Activated CD8-positive, alpha-beta memory T cell treated with anti-CD3 and anti-CD28 coated beads for 24 hours (primary cell): ENCODE measurements at regions not wholly inside any gene's neighbourhood (a gene's known extent, or its start where the extent isn't known, plus 50 kb on each side); places are given as distances from the start of the nearest gene placed in this dataset.
"Not testable (repeated sequence)": the region's sequence is repeated elsewhere in the genome, so short reads cannot be mapped to it uniquely, and the experiment has no call there.

ENCODE experiments used
- DNase-seq: peaks from one replicate; pipeline ENCODE4 v3.0.0-alpha.2; 2020

GRCh38 chr12:131214936-131215335, 261.2 kb downstream of the ADGRD1 start:
- not testable (repeated sequence) for DNase-seq

GRCh38 chr12:131216587-131216986, 262.9 kb downstream of the ADGRD1 start:
- not testable (repeated sequence) for DNase-seq

GRCh38 chr12:131217024-131217586, 263.4 kb downstream of the ADGRD1 start:
- DNase-seq, result no peak

- DNase-seq, result no peak
Measured at GRCh38 chr12:131218026-131218922, 264.6 kb downstream of the ADGRD1 start.

- no peak for DNase-seq
Measured at GRCh38 chr12:131218923-131219669, 265.4 kb downstream of the ADGRD1 start.

- DNase-seq, result no peak
Measured at GRCh38 chr12:131219670-131220330, 266.1 kb downstream of the ADGRD1 start.

- DNase-seq, result no peak
Measured at GRCh38 chr12:131220331-131220685, 266.6 kb downstream of the ADGRD1 start.

GRCh38 chr12:131221061-131221956, 267.6 kb downstream of the ADGRD1 start:
- DNase-seq, result no peak

- DNase-seq, result no peak
Measured at GRCh38 chr12:131221957-131222328, 268.2 kb downstream of the ADGRD1 start.

GRCh38 chr12:131222329-131223139, 268.8 kb downstream of the ADGRD1 start:
- DNase-seq, result no peak

GRCh38 chr12:131223171-131223761, 269.6 kb downstream of the ADGRD1 start:
- no peak for DNase-seq

- no peak for DNase-seq
Measured at GRCh38 chr12:131223791-131224225, 270.1 kb downstream of the ADGRD1 start.

- not testable (repeated sequence) for DNase-seq
Measured at GRCh38 chr12:131224226-131225065, 270.7 kb downstream of the ADGRD1 start.

GRCh38 chr12:131225066-131225380, 271.3 kb downstream of the ADGRD1 start:
- DNase-seq, result not testable (repeated sequence)

GRCh38 chr12:131226345-131227265, 272.9 kb downstream of the ADGRD1 start:
- DNase-seq, result no peak

GRCh38 chr12:131227641-131228040, 273.9 kb downstream of the ADGRD1 start:
- DNase-seq, result not testable (repeated sequence)

GRCh38 chr12:131229079-131229425, 275.3 kb downstream of the ADGRD1 start:
- not testable (repeated sequence) for DNase-seq

GRCh38 chr12:131229426-131230339, 276.0 kb downstream of the ADGRD1 start:
- no peak for DNase-seq
